GM18870 (cell line): ENCODE measurements at regions not wholly inside any gene's neighbourhood (a gene's known extent, or its start where the extent isn't known, plus 50 kb on each side); places are given as distances from the start of the nearest gene placed in this dataset.

Source experiments
- ATAC-seq: cut with Tn5 transposase; IDR thresholded peaks from one replicate; pipeline ENCODE4 v1.9.1; 2021; ENCODE audit warnings: moderate library complexity; ENCODE audit not compliant: unreplicated experiment

- no peak for ATAC-seq
These were observed 236.5 kb downstream of the ICE1 start for GRCh38 chr5:5658889-5659465.

DNA sequence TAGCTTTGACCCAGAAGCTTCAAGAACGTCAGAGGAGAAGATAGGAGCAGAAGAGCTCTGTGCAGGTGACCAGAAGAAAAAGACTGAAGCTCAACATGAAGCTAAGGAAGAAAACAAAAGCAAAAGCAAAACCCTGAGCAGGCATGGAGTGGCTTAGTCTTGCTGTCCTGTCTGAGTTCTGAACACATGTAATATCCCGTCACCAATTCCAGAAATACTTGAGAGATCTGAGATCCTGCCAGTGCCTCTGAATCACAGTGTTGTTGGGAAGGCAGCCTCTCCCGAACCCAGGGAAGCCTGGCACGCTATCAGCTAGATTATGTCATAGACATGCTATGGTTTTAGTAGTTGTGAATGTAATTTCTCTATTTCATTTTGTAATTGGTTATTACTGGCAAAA is 235.7 kb downstream of the ICE1 start:
- no peak for ATAC-seq

DNA sequence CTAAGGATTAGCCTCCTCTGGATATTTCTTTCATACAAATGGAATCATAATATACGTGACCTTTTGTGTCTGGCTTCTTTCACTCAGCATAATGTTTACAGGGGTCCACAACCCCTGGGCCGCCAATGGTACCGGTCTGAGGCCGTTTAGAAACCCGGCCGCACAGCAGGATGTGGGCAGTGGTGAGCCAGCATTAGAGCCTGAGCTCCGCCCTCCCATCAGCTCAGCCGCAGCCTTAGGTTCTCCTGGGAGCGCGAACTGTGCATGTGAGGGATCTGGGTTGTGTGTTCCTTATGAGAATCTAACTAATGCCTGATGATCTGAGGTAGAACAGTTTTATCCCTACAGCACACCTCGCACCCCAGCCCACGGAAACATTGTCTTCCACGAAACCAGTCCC is 229.7 kb downstream of the ICE1 start:
- no peak for ATAC-seq

DNA sequence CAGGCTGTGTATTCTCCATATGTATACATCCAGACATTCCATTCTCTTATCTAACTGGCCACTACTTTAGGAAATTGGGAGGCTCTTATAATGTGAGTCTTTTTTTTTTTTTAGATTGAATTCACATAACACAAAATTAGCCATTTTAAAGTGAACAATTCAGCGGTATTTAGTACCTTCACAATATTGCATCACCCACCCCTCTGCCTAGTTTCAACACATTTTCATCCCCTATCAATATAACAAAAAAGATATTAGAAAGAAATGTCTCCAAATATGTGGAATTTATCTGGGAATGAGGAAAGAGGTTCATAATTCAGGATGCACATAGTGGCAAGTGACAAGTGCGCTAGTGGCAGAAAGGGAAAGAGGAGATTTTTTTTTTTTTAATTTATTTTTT is 228.5 kb downstream of the ICE1 start:
- no peak for ATAC-seq

DNA sequence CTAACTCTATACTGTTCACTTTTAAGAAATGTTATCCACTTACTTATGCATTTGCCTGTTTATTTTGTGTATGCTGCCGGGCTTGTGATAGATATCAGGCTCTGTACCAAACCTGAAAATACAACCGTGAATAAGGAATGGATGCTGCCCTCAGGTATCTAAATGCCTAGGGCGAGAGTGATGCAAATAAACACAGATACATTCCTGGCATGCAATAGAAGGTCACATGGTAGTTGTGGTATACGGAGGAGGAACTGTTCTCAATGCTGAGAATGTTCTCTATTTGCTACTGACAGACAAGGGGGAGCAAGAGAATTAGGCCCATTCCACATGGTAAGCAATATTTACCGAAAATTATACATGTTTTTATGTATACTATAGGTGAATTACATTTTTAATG is 227.8 kb downstream of the ICE1 start:
- no peak for ATAC-seq

DNA sequence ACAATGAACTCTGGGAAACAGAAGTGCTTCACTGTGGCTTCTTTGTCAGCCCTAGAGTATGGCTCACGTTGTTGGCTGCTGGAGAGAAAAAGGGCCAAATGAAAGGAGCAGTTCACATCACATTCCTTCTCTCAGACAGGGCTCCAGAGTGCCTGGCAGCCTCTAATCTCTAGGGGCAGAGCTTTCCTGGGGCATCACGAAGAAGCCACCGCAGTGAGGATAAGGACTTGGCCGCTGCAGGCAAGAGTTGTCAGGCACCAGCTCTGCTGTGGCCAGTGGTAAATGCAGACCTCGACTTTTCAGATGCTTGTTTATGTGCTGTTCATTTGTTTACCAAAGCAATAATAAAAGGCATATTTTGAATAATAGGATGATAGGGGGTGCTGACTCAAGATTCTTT is 227.2 kb downstream of the ICE1 start:
- no peak for ATAC-seq

GRCh38 chr5:5648694-5649093 is 226.2 kb downstream of the ICE1 start:
- no peak for ATAC-seq

- ATAC-seq: no peak
These were observed 223.4 kb downstream of the ICE1 start for GRCh38 chr5:5645891-5646290.

DNA sequence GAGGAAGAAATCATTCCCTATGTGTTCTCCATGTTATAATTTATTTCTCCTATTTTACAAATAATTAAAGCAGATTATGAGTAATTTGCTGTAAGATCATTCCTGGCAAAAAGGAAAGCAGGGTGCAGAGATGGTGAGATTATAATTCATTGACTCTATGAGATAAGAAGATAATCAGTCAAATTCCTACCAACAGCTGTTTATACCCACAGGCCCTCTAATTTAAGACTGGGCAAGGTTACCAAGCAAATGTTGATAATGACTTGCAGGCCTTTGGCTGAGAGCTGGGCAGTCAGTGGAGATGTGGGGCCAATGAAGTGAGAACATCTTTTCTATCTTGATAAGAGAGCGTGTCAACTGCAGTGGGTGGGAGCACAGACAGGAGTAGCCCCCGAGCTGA is 222.7 kb downstream of the ICE1 start:
- ATAC-seq: no peak

DNA sequence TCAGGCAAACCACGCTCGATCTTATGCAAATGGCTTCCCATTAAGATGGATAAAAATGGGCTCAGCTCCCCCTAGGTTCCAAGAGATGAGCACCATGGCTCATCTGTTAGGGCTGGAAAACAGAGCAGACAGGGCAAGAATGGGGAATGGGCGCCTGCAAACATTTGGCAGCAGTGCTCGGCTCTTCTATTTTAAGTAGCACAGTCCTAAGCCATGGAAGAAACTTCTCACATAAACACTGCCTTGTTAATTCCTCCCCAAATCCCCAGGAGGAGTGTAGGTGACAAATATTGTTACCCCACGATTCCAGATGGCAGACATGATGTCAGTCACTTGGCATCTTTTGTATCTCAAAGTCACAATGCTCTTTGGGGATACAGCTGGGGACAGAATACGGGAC is 221.8 kb downstream of the ICE1 start:
- ATAC-seq: no peak

- ATAC-seq: no peak
These were observed 221.0 kb downstream of the ICE1 start for GRCh38 chr5:5643481-5643880.

DNA sequence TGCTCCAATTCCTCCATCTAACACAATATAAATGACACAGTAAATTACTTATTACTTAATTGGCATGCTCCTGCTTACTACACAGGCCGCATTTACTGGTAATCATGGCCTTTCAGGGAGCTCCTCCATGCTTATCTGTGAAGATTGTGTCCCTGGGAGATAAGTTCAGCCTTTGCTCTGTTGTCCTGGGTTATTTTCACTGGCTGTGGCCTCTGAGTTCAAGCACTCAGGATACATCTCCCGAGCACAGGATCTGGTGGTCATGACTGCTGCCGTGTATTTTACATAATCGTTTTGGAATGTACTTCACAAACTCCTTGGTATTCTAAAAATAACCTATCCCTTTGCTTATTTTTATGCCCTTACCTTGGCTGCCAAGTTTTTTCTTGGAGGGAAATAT is 215.7 kb downstream of the ICE1 start:
- no peak for ATAC-seq

DNA sequence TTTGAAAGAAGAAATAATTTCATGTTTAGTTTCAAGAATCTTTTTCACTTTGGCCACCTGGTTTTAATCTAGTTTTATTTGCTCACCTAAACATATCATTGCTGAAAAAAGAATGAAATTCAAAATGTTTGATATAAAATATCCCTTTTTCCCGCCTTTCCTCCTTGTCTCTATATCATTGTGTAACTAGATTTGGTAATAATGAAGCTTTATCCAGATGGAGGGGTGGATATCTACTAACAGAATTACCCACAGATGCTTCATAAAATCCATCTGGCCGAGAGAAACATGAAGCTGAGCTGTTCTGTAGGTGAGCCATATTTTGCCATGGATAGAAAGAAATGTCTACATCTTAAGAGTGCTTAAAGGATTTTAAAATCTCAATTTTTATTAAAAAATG is 214.7 kb downstream of the ICE1 start:
- no peak for ATAC-seq

DNA sequence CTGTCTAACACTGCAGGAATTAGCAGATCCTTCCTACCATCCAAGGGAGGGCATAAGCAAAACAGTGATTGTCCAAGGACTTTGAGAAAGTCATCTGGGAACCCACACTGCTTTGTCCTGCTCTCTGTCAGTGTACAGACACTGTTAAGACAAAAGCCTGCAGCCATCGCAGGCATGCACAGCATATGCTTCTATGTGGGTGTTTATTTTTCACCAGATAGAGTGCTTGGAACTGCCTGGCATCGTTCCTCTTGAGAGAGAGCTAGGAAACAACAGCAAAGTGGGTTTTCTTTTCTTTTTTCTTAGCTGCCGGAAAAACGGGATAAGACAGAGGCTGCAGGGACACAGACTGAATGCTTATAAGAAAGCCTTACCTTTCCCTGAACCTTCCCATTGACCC is 212.3 kb downstream of the ICE1 start:
- ATAC-seq: no peak

GRCh38 chr5:5633579-5633978 is 211.1 kb downstream of the ICE1 start:
- ATAC-seq: no peak

GRCh38 chr5:5632678-5633077 is 210.2 kb downstream of the ICE1 start:
- ATAC-seq: no peak

DNA sequence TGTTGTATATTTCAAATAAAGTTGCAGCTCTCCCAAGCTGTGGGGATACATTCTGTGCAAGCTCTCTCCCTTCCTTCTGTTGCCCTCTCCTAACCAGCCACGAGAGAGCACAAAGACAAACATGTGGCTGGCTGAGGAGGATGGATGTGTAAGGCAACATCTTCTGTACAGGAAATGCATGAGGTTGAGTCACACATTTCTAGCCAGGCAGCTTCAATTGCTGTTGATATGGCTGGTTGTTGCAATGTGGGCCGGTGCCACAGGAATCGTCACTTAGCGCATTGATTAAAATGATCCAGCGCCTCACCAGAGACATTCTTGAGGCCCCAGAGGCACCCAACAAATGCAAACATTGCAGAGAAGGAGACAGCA is 207.1 kb downstream of the ICE1 start:
- ATAC-seq: no peak

GRCh38 chr5:5628866-5629606 is 206.6 kb downstream of the ICE1 start:
- ATAC-seq: no peak

- no peak for ATAC-seq
These were observed 203.9 kb downstream of the ICE1 start for GRCh38 chr5:5626412-5626811.

- ATAC-seq: no peak
These were observed 203.0 kb downstream of the ICE1 start for GRCh38 chr5:5625491-5625890.

DNA sequence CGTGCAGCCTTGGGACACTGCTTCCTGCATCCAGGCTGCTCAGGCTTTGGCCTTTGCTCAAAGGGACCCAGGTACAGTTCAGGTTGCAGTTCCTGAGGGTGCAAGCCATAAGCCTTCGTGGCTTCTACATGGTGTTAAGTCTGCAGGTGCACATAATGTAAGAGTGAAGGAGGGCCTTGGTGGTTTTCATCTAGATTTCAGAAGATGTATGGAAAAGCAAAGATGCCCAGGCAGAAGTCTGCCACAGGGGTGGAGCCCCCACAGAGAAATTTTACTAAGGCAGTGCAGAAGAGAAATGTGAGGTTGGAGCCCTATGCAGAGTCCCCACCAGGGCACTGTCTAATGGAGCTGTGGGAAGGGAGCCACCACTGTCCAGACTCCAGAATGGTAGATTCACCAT is 200.9 kb downstream of the ICE1 start:
- ATAC-seq: no peak

- ATAC-seq: no peak
These were observed 200.3 kb downstream of the ICE1 start for GRCh38 chr5:5622806-5623205.

- no peak for ATAC-seq
These were observed 197.1 kb downstream of the ICE1 start for GRCh38 chr5:5619546-5619945.
